H9 (cell line): ENCODE measurements at regions not wholly inside any gene's neighbourhood (a gene's known extent, or its start where the extent isn't known, plus 50 kb on each side); places are given as distances from the start of the nearest gene placed in this dataset.

Experiments
- DNase-seq: peaks from one replicate; pipeline ENCODE4 v3.0.0-alpha.2; 2017
- H2AFZ ChIP-seq: one replicate; pipeline ENCODE4 v1.6.1; 2013; ENCODE audit warnings: mild to moderate bottlenecking, low read length, control low read depth, moderate library complexity
- H2AK5ac ChIP-seq: 2 replicates; pipeline ENCODE4 v1.6.1; 2013; ENCODE audit warnings: low read length, control low read depth, mixed read lengths; ENCODE audit not compliant: insufficient read length
- H2BK120ac ChIP-seq: one replicate; pipeline ENCODE4 v1.6.1; 2013; ENCODE audit warnings: low read depth, mild to moderate bottlenecking, low read length, control low read depth, inconsistent platforms; ENCODE audit not compliant: poor library complexity, severe bottlenecking
- H2BK12ac ChIP-seq: 2 replicates; pipeline ENCODE4 v1.6.1; 2013; ENCODE audit warnings: low read length, control low read depth, mixed read lengths, low read depth; ENCODE audit not compliant: insufficient read length
- H2BK15ac ChIP-seq: 2 replicates; pipeline ENCODE4 v1.6.1; 2013; ENCODE audit warnings: low read depth, low read length, control low read depth
- H2BK20ac ChIP-seq: one replicate; pipeline ENCODE4 v1.6.1; 2013; ENCODE audit warnings: low read depth, mild to moderate bottlenecking, low read length, control low read depth, inconsistent platforms; ENCODE audit not compliant: poor library complexity, severe bottlenecking
- H2BK5ac ChIP-seq: 2 replicates; pipeline ENCODE4 v1.6.1; 2013; ENCODE audit warnings: low read length, control low read depth, mixed read lengths; ENCODE audit not compliant: insufficient read length
- H3K14ac ChIP-seq: 2 replicates; pipeline ENCODE4 v1.6.1; 2013; ENCODE audit warnings: low read length, control low read depth; ENCODE audit not compliant: insufficient read depth
- H3K18ac ChIP-seq: 2 replicates; pipeline ENCODE4 v1.6.1; 2013; ENCODE audit warnings: low read depth, mild to moderate bottlenecking, mixed read lengths, low read length, control low read depth; ENCODE audit not compliant: insufficient read length
- H3K23ac ChIP-seq: 2 replicates; pipeline ENCODE4 v1.6.1; 2013; ENCODE audit warnings: low read length, control low read depth, mixed read lengths, low read depth; ENCODE audit not compliant: insufficient read length
- H3K23me2 ChIP-seq: 2 replicates; pipeline ENCODE4 v1.6.1; 2013; ENCODE audit warnings: low read depth, mild to moderate bottlenecking, mixed read lengths, low read length, control low read depth; ENCODE audit not compliant: insufficient read length, poor library complexity, severe bottlenecking
- H3K27ac ChIP-seq: 2 replicates; pipeline ENCODE4 v1.5.1; 2013; ENCODE audit warnings: low read length, control low read depth, mixed read lengths, low read depth; ENCODE audit not compliant: insufficient read length
- H3K27me3 ChIP-seq: 2 replicates; pipeline ENCODE4 v1.6.1; 2013; ENCODE audit warnings: low read length, control low read depth, inconsistent platforms; ENCODE audit not compliant: insufficient read depth
- H3K4ac ChIP-seq: 2 replicates; pipeline ENCODE4 v1.6.1; 2013; ENCODE audit warnings: low read depth, mild to moderate bottlenecking, control low read depth, inconsistent platforms, low read length, moderate library complexity
- H3K4me1 ChIP-seq: 2 replicates; pipeline ENCODE4 v1.6.1; 2013; ENCODE audit warnings: low read length, control low read depth, inconsistent platforms; ENCODE audit not compliant: insufficient read depth
- H3K4me2 ChIP-seq: 2 replicates; pipeline ENCODE4 v1.6.1; 2013; ENCODE audit warnings: low read length, control low read depth, mixed read lengths; ENCODE audit not compliant: insufficient read length, insufficient read depth
- H3K56ac ChIP-seq: 2 replicates; pipeline ENCODE4 v1.6.1; 2013; ENCODE audit warnings: low read depth, mild to moderate bottlenecking, mixed read lengths, low read length, control low read depth; ENCODE audit not compliant: insufficient read length
- H3K79me1 ChIP-seq: 2 replicates; pipeline ENCODE4 v1.6.1; 2013; ENCODE audit warnings: low read depth, mild to moderate bottlenecking, moderate library complexity, low read length, control low read depth, inconsistent platforms; ENCODE audit not compliant: insufficient read depth, poor library complexity, severe bottlenecking
- H3K79me2 ChIP-seq: 2 replicates; pipeline ENCODE4 v1.6.1; 2013; ENCODE audit warnings: low read length, control low read depth, inconsistent platforms; ENCODE audit not compliant: insufficient read depth
- H3K9ac ChIP-seq: 2 replicates; pipeline ENCODE4 v1.6.1; 2013; ENCODE audit warnings: low read length, control low read depth, mixed read lengths; ENCODE audit not compliant: insufficient read length; ENCODE audit errors: extremely low read depth
- H3K9me3 ChIP-seq: one replicate; pipeline ENCODE4 v1.6.1; 2013; ENCODE audit warnings: low read depth, low read length, inconsistent platforms; ENCODE audit not compliant: control insufficient read depth
- H3T11ph ChIP-seq: one replicate; pipeline ENCODE4 v1.6.1; 2013; ENCODE audit warnings: mild to moderate bottlenecking, low read length, control low read depth, inconsistent platforms
- H4K20me1 ChIP-seq: one replicate; pipeline ENCODE4 v1.6.1; 2013; ENCODE audit not compliant: control insufficient read depth, insufficient read length, insufficient read depth
- H4K5ac ChIP-seq: 2 replicates; pipeline ENCODE4 v1.6.1; 2013; ENCODE audit warnings: low read depth, mild to moderate bottlenecking, mixed read lengths, low read length, control low read depth; ENCODE audit not compliant: insufficient read length
- H4K8ac ChIP-seq: replicated peaks from 2 replicates; pipeline ENCODE4 v1.6.1; 2013; ENCODE audit warnings: low read length, control low read depth, mixed read lengths, low read depth; ENCODE audit not compliant: insufficient read length
- H4K91ac ChIP-seq: 2 replicates; pipeline ENCODE4 v1.6.1; 2013; ENCODE audit warnings: low read depth, mild to moderate bottlenecking, moderate library complexity, mixed read lengths, low read length, control low read depth; ENCODE audit not compliant: insufficient read length
- H3K27ac Mint-ChIP-seq, 3 experiments: 2 replicates in 2 of 3; 3 replicates in 1 of 3; pipeline ENCODE4 v1.8.0; 2020 to 2021; ENCODE audit warnings: mixed read lengths in 3 of 3, mild to moderate bottlenecking in 1 of 3, moderate library complexity in 1 of 3
- H3K27me3 Mint-ChIP-seq: 2 replicates; pipeline ENCODE4 v1.8.0; 2021; ENCODE audit warnings: low read depth, mild to moderate bottlenecking, moderate library complexity, mixed read lengths
- H3K36me3 Mint-ChIP-seq, 3 experiments: 2 replicates in 2 of 3; 3 replicates in 1 of 3; pipeline ENCODE4 v1.8.0; 2020 to 2021; ENCODE audit warnings: low read depth in 3 of 3, mixed read lengths in 3 of 3; ENCODE audit not compliant: insufficient read depth in 1 of 3
- H3K4me1 Mint-ChIP-seq, 2 experiments: 2 replicates each; pipeline ENCODE4 v1.8.0; 2020; ENCODE audit warnings: mixed read lengths in 2 of 2
- H3K4me3 Mint-ChIP-seq, 2 experiments: 2 replicates in 1 of 2; 3 replicates in 1 of 2; pipeline ENCODE4 v1.8.0; 2020 to 2021; ENCODE audit warnings: mild to moderate bottlenecking in 2 of 2, mixed read lengths in 2 of 2, moderate library complexity in 1 of 2
- H3K9me3 Mint-ChIP-seq, 2 experiments: 2 replicates in 1 of 2; 3 replicates in 1 of 2; pipeline ENCODE4 v1.8.0; 2020; ENCODE audit warnings: mild to moderate bottlenecking in 2 of 2, mixed read lengths in 2 of 2, moderate library complexity in 1 of 2
- whole genome bisulfite sequencing: extraction: QIAGEN DNeasy Blood & Tissue Kit; methylation state at CpG from one replicate; pipeline ENCODE4 v1.1.7; 2013; ENCODE audit warnings: missing lambda C conversion rate, low lambda C conversion rate, mixed read lengths; ENCODE audit not compliant: insufficient read length; ENCODE audit errors: extremely low coverage; 5-methylcytosine and 5-hydroxymethylcytosine counted together
- TF ChIP-seq, protein P1 (sequence below): fragments of 200-600 bp; sonication (generic); conservative IDR thresholded peaks from 3 replicates; pipeline ENCODE4 v1.8.0; 2021; ENCODE audit warnings: antibody characterized with exemption, mild to moderate bottlenecking

DNA sequence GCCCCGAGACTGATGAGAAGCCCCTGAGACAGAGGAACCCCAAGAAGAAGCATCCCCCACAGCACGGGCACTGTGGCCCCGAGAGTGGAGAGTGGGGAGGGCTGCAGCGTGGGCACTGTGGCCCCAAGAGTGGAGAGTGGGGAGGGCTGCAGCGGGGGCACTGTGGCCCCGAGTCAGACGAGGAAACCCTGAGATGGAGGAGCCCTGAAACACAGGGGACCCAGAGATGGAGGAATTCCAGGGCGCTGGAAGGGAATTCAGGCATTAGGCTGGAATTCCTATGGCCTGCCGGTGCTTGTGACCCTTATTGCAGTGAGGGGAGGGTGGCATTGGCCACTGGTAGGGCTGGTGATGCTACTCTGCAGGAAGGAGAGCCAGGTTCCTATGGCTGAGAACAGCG, 168.6 kb upstream of the SHH start:
- no peaks in the 10 kb centered on the region for H3K4me1 ChIP-seq
- no peak overlapping the region for H3K27ac ChIP-seq
- no peaks in the 10 kb centered on the region for H3K27me3 ChIP-seq
- peak; percentile 8 for DNase-seq
- no peaks in the 10 kb centered on the region for H3K23me2 ChIP-seq
- H2BK20ac ChIP-seq: no peak overlapping the region
- H3K9me3 Mint-ChIP-seq: peaks cover 5 to 6% of the 10 kb centered on the region in 2 experiments; a peak in 2 of 5 replicates
- H3T11ph ChIP-seq: no peak overlapping the region
- H2BK5ac ChIP-seq: no peak overlapping the region
- no peaks in the 10 kb centered on the region for H3K4me1 Mint-ChIP-seq
- peaks cover 27% of the 10 kb centered on the region for H3K27me3 Mint-ChIP-seq
- no peak overlapping the region for H3K4me2 ChIP-seq
- no peak overlapping the region for H3K14ac ChIP-seq
- no peak overlapping the region for H3K4ac ChIP-seq
- no peak overlapping the region for H2AFZ ChIP-seq
- no peaks in the 10 kb centered on the region for H3K9me3 ChIP-seq
- H2BK15ac ChIP-seq: no peak overlapping the region
- H3K4me3 Mint-ChIP-seq: no peak overlapping the region
- no peak overlapping the region for H3K18ac ChIP-seq
- no peak overlapping the region; a peak in 1 of 7 replicates for H3K27ac Mint-ChIP-seq
- H3K79me2 ChIP-seq: no peaks in the 10 kb centered on the region
- no peak overlapping the region for H3K23ac ChIP-seq
- H4K8ac ChIP-seq: no peak overlapping the region
- no peak overlapping the region for H3K56ac ChIP-seq
- no peak overlapping the region for H2AK5ac ChIP-seq
- WGBS: no CpG with 5 or more reads among the region's 10 CpGs
- no peak overlapping the region for H3K9ac ChIP-seq
- no peak overlapping the region for H2BK12ac ChIP-seq
- no peaks in the 10 kb centered on the region for H3K36me3 Mint-ChIP-seq
- TF ChIP-seq, protein P1, sequence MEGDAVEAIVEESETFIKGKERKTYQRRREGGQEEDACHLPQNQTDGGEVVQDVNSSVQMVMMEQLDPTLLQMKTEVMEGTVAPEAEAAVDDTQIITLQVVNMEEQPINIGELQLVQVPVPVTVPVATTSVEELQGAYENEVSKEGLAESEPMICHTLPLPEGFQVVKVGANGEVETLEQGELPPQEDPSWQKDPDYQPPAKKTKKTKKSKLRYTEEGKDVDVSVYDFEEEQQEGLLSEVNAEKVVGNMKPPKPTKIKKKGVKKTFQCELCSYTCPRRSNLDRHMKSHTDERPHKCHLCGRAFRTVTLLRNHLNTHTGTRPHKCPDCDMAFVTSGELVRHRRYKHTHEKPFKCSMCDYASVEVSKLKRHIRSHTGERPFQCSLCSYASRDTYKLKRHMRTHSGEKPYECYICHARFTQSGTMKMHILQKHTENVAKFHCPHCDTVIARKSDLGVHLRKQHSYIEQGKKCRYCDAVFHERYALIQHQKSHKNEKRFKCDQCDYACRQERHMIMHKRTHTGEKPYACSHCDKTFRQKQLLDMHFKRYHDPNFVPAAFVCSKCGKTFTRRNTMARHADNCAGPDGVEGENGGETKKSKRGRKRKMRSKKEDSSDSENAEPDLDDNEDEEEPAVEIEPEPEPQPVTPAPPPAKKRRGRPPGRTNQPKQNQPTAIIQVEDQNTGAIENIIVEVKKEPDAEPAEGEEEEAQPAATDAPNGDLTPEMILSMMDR: no peak
- H2BK120ac ChIP-seq: no peak overlapping the region
- H4K5ac ChIP-seq: no peak overlapping the region
- H4K91ac ChIP-seq: no peak overlapping the region
- no peaks in the 10 kb centered on the region for H4K20me1 ChIP-seq
- H3K79me1 ChIP-seq: no peaks in the 10 kb centered on the region
